GM13976 (cell line): ENCODE measurements at regions not wholly inside any gene's neighbourhood (a gene's known extent, or its start where the extent isn't known, plus 50 kb on each side); places are given as distances from the start of the nearest gene placed in this dataset.

Experiments
- DNase-seq: peaks from one replicate; pipeline ENCODE4 v3.0.0; 2012; ENCODE audit warnings: low spot score
- CTCF ChIP-seq: IDR thresholded peaks from 2 replicates; pipeline ENCODE4 v1.5.1; 2012; ENCODE audit warnings: borderline replicate concordance, mild to moderate bottlenecking; ENCODE audit not compliant: insufficient read depth; ENCODE audit errors: extremely low read depth, missing control alignments, control extremely low read depth
- in situ Hi-C: fragments of 300-500 bp; cut with MboI; formaldehyde crosslinking; loops from one replicate; pipeline ENCODE4 v1.12.0; 2022; ENCODE audit warnings: low sequenced_read_pairs, mixed read lengths, inconsistent platforms; ENCODE audit not compliant: unreplicated experiment

GRCh38 chr1:29575826-29576225, 339.5 kb downstream of the PTPRU start:
- no peak for DNase-seq
- in situ Hi-C loops: no loop called here
- TF ChIP-seq CTCF: no peak

- DNase-seq: no peak
- TF ChIP-seq CTCF: no peak
- in situ Hi-C loops: no loop called here
Measured at GRCh38 chr1:29575277-29575676, 339.0 kb downstream of the PTPRU start.

- no peak for DNase-seq
- no peak for TF ChIP-seq CTCF
- in situ Hi-C loops: no loop called here
Measured at GRCh38 chr1:29574871-29575270, 338.5 kb downstream of the PTPRU start.

GRCh38 chr1:29569971-29570634, 333.8 kb downstream of the PTPRU start:
- no peak for TF ChIP-seq CTCF
- DNase-seq: no peak
- in situ Hi-C loops: no loop called here

GRCh38 chr1:29567257-29567656, 330.9 kb downstream of the PTPRU start:
- no peak for TF ChIP-seq CTCF
- in situ Hi-C loops: no loop called here
- DNase-seq: no peak

- TF ChIP-seq CTCF: no peak
- DNase-seq: no peak
- in situ Hi-C loops: no loop called here
Measured at GRCh38 chr1:29565490-29565889, 329.2 kb downstream of the PTPRU start.
